NCI-H2081 (cell line): ENCODE measurements at regions not wholly inside any gene's neighbourhood (a gene's known extent, or its start where the extent isn't known, plus 50 kb on each side); places are given as distances from the start of the nearest gene placed in this dataset.
A peak's percentile ranks its signal among the peaks of the same experiment; 100 is the strongest.
"Not testable (repeated sequence)": the region's sequence is repeated elsewhere in the genome, so short reads cannot be mapped to it uniquely, and the experiment has no call there.

Source experiments
- DNase-seq, 2 experiments: peaks; one replicate each; lab custom pipeline; 2025; lab: John Stamatoyannopoulos, UW

DNA sequence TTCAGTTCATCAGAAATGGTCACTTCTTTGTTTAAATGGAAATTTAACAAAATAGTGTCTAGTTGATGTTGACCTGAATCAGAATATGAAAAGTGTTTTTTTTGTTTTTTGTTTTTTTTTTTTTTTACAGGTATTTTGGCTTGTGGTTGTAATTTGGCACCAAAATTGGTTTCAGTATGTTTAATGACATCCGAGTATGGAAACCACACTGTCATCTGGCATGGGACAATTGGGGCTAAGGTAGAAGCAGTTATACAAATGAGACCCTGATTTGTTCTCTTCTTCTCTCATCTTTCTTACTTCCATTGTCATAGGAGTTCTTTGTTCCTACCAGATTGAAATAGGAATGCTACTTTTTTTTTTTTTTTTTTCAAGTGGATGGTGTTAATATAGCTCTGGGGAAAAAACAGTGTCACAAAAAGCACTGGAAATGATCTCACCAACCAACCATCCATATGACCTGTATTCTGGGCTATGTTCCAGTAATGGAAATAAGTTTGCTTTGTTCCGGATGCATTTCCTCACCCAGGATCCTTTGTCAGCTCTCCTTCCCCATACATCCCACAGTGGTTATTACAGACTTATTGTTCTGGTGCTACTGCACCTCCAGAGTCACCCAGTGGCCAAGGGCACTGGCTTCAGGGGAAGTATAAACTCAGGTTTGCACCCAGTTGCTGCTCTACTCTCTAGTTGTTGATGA, 95.8 kb downstream of the ATXN3L start:
- DNase-seq: peak; percentile 84 to 92

DNA sequence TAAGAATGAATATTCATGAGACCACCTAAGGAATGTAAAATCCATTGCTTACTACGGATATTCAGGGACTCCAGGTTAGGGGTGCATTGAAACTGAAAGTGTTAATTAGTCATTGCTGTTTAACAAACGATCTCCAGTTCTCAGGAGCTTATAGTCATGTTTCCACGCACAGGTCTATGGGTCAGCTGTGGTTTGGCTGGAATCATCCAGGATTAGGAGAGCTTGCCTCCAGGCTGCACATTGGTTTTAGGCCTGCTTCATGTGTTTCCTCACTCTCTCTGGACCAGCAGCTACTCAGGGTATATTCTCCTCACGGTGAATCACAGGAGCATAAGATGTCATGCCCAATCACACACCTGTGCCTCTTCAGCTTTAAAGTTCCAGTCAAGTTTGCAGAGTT, 98.9 kb downstream of the ATXN3L start:
- DNase-seq: no peak

DNA sequence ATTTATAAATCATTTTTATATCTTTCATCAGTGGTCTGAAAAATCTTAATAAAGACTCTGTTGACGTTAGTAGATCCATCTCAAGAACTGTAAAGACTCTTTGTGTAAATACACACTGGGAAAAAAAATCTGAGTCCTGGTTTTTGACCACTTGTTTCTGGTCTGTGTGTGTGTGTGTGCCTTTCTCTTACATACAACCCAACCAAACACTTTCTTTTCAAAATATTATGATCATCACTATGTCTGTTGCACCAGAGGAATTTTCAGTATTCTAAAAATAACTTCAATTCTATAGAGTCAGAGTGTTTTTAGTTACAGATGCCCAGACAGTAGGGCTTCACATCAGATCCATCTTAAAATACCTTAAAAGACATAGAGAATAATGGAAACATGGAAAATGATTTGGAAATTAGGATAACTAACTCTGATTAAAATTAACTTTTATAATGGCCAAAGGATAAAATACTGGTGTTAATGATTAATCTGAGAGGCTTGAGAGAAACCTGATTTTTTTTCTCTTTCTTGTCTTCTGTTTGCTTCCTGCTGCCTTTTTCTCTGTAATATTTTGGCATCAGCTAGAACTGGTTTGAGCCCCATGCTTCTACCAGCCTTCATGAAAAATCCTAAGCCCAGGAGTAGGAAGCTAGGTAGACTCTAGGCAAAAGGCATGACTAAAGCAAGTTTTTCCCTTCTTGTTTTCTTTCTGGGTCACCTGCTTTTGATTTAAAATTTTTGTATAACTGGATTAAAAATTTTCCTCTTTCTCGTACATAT, 99.7 kb downstream of the ATXN3L start:
- no peak for DNase-seq

DNA sequence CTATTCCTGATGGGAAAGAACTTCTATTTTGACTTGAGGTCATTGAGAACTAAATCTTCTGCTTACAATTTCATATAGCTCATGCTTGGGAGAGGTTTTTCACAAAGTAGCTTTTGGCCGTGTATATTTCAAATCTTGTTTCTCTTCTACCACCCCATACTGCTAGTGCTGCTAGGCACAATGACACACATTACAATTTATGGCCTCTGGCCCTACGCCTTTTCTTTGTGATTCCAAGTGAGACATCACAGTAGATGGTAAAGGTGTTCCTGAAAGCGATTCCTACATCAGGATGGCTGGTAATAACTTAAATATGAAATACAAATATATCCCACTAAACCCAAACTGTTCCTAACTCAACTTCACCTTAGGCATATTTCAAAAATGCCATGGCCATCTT, 101.1 kb downstream of the ATXN3L start:
- DNase-seq: no peak

DNA sequence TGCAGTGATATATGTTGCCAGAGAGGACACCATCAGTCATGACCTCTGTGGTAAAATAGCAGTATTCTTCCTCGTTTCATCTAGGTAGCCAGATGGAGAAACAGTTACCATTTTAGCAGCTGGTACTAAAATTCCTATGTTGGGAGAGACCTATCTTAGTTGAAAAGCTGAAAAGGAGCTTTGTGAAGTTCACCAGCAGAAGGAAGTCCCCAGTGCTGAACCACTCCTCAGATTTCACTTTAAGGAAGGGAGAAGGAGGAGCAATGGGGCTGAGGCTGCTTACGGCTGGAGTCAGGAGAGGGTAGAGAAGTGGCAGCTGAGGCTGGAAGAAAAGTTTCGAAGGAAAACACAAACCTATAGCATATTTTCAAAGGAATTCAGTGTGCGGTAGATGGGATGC, 103.7 kb downstream of the ATXN3L start:
- no peak for DNase-seq

DNA sequence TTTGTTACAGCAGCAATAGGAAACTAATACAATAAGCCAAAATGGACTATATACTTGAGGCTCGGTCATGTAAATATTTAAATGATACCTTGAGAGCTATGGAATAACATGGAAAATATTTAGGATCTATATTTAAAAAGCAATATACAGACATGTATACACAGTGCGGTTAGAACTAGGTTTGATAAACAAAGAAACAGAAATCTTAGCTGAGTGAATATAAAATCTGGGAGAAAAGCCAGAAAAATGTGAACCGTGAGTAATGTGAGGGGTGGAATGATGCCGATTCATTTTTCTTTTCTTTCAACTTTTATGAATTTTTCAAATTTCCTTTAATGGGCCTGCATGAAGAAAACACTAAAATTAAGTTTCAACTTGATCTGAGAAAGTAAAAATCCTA, 104.1 kb downstream of the ATXN3L start:
- no peak for DNase-seq

DNA sequence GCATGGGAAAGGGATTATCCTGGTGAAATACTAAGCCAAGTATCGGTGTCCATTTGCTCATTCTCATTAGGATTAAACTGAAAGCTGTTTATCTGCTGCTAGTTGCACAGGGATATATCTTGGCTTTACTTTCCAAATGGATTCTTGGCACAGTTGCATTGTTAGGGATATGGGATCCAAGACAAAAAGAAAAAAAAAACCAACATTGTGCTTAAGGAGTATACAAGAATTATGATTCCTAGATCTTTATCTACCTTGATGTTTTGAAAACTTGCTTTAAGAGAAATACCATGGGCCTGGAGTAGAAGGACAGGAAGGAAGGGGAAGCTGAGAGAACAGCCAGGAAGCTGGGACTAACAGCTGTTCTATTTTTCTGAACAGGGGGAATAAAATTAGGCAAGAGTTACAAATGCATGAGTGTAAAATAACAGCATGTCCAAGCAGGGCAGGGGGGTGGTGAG, 107.6 kb downstream of the ATXN3L start:
- DNase-seq: no peak

DNA sequence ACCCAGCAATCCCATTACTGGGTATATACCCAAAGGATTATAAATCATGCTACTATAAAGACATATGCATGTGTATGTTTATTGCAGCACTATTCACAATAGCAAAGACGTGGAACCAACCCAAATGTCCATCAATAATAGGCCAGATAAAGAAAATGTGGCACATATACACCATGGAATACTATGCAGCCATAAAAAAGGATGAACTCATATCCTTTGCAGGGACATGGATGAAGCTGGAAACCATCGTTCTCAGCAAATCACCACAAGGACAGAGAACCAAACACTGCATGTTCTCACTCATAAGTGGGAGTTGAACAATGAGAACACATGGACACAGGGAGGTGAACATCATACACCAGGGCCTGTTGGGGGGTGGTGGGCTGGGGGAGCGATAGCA, 109.7 kb downstream of the ATXN3L start:
- DNase-seq: not testable (repeated sequence)

DNA sequence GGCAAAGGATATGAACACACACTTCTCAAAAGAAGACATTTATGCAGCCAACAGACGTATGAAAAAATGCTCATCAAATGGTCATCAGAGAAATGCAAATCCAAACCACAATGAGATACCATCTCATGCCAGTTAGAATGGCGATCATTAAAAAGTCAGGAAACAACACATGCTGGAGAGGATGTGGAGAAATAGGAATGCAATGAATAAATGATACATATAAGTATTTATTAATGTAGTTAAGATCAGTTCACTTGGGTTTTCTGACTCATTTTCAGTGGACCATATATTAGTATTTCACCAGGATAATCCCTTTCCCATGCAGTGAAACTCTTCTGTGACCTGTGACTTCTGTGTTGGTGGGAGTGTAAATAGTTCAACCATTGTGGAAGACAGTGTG, 110.1 kb downstream of the ATXN3L start:
- DNase-seq: not testable (repeated sequence)

DNA sequence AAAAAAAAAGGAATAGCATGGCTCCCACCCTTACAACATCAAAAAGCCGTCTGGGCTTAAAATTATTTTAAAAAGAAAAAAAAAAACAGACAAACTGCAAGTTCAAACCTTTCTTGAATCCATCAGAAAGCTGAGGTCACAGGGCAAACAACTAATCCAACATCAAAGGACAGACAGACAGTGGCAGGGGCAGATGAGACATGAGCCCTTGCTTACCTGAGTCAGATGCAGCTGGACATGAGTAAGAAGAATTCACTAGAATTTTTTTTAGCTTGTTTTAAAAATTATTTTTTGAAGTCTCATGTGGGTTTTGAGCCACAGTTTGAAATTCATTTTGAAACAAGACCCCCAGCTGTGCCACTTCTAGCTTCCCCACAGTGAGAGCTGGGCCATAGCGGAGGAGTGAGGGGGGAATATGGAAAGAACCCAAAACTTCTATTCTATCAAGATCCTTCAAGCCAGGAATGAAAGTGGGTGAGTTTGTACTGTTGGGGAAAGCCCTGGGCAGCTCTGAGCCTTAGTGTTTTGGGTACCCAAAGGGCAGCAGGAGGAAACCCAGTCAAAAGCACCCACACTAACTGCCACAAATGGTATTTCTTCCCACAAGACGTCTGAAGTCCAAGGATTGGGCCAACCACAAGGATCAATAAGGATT, 111.4 kb downstream of the ATXN3L start:
- DNase-seq: no peak

DNA sequence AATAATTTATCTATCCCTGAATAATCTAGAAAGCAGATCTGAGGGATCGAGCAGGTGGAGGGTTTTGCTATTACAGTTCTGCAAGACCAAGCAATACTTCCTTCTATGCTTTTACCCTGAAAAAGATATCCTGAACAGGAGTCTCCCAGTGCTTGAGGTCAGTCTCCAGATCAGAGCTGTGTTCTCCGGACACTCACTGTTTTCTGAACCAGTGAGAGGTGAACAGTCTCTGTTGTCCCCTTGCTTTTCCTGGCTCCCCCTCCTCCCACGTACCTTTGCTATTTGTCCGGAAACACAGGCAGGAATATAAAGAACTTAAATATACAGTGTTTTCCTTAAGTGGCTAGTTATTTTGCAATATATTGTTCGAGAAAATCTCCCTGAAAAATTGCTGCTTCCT, 116.6 kb downstream of the ATXN3L start:
- no peak for DNase-seq

DNA sequence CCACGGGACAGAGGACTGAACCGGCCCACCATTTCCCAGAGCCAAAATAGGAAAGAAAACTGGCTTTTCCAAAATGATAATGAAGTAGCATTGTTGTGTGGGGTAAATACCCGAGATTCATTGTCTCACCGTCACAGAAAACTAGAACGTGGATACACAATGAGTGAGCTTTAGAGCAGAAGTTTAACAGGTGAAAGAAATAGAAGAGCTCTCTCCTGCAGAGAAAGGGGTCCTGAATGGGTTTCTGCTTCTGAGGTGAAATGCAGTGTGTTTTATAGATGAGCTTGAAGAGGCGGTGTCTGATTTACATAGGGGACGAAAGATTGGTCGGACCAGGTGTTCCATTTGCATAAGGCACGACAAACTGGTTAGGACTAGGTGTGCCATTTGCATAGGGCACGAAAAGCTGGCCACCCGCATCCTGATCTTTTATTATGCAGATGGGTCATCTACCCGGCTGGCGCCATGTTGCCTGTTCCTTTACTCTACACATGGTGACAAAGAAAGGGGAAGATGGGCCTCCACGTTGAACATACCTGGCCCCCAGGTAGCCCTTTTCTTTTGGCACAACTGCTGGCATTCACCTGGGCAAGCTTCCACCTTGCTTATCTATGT, 118.1 kb downstream of the ATXN3L start:
- peak in 1 of 2 experiments; percentile 18 for DNase-seq

DNA sequence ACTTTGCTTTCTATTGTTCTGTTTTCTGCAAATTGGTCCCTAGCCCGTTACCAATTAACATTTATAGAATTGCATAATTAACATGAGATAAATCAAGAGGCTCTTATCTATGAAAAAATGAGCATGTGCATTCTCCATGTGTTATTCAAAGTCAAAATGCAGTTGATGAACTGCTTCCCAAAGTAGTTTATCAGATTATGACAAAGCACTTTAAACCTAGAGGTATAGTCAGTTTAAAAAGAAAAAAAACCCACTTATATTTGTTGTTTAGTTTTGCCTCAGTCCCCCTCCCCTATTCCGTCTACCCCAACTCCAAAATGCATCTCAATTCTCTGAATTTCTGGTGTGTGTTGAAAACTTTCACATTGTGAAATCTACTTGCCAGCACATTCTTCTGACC, 119.5 kb downstream of the ATXN3L start:
- DNase-seq: no peak

DNA sequence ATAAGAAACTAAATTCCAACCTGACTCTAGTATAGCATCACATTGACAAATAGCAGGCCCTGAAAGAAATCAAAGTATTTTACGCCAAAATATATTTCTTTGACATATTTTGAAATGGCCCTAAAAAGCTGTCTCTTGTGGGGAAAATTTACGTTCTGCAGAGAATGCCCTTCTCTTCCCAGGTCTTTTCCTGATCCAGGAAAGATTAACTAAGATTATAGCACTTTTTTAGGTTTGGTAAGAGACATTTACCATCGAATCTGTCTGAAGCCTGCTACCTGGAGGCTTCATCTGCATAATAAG, 121.1 kb downstream of the ATXN3L start:
- no peak for DNase-seq

DNA sequence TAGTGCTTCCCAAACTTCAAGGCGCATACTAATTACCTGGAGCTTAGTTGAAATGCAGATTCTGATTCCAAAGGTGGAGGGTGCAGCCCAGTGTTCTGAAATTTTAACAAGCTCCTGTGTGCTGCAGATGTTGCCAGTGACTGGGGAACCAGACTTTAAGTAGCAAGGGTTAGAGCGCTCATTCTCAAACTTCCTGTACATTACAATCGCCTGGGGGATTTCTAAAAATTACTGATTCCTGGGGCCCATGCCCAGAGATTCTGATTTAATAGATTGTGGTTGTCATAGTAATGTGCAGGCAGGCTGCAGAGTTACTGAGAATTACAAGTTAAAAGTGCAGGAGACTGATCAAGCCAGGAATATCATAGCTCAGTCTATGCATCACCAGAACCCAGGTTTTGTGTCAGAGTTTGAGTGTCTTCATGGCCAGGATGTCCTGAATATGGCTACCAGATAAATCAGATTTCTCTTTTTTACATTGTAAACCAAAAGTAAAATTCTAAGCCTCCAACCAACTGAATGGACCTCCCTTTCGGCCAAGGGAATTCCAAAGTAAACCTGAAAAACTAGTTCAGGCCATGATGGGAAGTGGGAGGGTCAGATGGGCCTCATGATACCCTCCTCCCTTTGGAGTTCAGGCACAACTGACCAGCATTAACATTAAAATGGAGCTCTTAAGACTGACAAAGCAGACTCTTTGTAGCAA, 121.6 kb downstream of the ATXN3L start:
- DNase-seq: no peak

DNA sequence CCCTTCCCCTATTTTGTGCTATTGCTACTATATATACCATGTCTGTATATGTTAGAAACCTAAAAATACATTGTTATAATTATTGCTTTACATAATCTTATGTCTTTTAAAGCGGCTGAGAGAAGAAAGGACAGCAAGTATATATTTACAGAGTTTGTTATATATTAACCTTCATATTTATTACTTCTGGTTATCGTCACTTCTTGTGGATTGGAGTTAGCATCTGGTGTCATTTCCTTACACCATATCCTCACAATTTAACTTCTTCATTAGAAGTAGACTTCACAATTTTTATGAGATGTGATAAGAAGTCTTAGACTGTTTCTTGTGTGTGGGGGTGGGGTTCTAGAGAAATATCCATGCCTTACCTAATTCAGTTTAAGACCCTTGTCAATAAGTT, 123.1 kb downstream of the ATXN3L start:
- no peak for DNase-seq

DNA sequence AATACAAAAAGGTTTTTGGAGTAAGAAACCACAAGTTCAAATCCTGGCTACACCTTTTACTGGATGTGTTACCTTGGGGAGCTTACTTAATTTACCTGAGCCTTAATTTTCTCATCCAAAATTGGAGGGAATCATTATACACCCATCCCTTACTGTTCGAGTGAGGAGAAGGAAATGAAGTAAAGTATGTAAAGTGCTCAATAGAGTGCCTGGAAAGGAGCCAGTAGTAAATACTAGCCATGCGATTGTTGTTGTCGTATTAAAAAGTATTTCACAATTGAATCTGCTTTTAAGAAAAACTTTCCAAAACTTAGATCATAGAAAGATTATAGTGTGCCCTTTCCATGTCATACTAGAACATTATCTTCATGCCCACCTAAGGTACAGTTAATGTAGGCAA, 124.5 kb downstream of the ATXN3L start:
- no peak for DNase-seq

DNA sequence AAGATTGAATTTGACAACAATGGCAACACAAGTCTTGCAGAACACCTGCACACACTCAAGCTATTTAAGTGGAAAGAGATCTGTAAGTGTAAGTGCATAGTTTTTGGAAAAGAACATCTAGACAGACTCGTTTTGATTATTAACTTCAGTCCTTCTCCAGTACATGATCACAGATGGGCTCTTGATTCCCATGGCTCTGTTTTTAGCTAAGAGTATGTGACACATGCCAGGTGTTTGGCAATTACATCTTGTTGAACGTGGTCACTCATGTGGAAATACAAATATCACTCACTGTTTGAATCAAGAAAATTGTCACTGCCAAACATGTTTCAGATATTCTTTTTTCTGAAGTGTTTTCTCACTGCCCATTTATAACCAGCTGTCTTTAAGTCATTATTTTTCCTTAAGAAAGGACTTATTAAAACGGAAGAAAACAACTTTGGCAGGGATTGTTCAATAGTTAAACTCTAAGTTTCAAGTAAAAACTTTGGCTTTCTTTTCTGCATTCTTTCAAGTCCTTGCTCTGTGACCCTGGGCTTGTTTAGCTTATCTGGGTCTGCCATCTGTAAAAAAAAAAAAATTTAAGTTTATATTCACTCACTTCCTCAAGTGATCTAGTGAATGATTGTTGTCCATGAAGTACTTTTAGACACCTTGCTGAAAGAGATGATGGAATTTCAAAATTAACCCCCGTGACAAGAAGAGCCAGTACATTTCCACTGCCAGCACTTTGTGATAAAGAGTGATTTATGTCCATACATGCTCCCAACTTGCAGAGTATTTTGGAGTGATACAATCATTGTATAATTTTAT, 125.4 kb downstream of the ATXN3L start:
- peak; percentile 58 to 86 for DNase-seq

DNA sequence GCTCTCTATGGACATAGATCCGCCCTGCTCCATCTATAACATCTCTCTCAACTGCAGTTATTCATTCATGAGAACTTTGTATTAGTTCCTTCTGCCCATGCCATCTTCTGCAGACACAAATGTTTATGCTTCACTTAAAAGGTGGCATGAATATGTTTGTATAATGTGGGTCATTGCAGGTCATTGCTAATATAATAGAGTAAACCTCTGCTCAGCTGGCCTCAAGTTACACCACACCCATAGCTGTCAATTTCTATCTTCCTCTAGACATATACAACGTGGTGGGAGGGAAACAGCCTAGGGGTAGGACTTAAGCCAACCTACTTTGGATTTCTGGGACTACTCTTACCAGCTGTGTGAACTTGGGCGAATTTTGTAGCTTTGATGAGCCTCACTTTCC, 129.8 kb downstream of the ATXN3L start:
- DNase-seq: no peak

DNA sequence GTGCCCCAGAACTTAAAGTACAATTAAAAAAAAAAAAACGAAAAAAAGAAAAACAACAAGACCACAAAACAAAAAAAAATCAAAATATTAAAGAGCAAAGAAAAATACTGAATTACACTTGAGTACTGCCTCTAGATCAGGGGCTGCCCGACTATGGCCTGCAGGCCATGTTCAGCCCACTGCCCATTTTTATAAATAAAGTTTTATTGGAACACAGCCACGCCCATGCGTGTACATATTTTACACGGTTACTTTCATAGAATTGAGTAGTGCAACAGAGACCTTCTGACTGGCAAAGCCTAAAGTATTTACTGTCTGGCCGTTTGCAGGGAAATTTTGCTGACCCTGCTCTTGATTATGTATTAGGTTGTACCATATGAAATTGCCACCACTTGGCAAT, 130.5 kb downstream of the ATXN3L start:
- DNase-seq: no peak

DNA sequence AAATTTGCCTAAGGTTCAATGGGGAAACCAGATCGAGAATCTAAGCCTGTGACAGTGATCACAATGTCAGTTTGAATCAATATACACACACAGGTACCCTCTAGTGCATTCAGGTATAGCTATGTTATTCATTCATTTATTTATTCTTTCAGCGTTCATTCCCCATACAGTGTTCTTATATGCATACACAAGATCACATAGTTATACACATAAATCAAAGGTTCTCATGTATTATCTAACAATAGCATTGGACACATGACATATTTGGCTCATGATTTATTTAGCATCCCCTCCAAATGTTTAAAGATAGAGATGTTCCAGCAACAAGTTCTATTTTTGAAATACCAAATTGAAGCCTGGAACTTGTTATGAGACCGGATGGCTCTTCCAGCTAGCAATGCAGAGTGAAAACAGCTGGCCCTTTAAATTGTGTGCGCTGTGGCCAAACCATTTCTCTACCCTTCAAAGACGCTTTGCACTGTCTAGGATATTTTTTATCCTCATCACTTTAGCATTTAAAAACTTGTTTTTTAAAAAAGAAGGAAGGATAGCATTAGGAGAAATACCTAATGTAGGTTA, 131.0 kb downstream of the ATXN3L start:
- DNase-seq: no peak
